NCI-H2196 treated with DMSO at 0.1 percent for 48 hours (cell line): ENCODE measurements at regions not wholly inside any gene's neighbourhood (a gene's known extent, or its start where the extent isn't known, plus 50 kb on each side); places are given as distances from the start of the nearest gene placed in this dataset.

Experiments
- DNase-seq: peaks from one replicate; lab custom pipeline; 2025; ENCODE audit not compliant: unreplicated experiment; lab: John Stamatoyannopoulos, UW

DNA sequence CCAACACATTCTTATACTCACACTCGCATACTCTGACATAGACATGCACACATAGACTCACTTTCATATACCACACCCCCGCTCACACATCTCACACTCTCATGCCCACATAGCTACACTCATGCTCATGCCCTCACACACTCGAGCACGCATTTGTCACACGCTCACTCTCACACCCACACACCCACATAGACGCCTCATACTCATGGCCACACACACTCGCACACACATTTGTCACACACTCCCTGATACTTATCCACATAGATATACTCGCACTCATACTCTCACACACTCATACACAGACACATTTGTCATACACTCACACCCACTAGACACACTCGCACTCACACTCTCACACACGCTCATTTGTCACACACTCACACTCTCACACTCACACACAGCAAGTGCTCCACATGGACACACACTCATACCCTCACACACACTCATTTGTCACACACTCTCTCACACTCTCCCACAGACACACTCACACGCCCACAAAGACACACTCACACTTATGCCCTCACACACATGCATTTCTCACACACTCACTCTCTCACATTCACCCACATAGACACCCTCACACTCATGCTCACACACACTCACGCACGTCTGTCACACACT, 50.9 kb downstream of the TNP1 start:
- no peak for DNase-seq

DNA sequence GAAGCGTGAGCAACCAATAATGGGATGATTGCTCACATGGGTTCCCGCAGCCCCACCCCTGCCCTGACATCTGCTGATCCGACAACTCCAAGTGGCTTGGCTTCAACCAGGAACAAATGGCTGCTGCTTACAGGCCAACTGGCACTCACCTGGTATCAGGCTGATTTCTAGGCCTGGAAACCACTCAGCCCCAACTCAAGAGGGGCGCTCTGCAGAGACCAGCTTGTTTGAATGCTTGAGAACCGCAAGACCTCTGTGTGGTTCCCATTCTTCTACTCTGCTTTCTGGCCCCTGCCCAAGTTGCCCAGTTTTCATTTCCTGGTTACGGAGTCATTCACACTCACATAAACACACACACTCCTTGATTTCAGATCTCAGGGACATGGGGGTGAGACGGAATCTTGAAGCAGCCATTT, 52.0 kb downstream of the TNP1 start:
- peak; percentile 84 for DNase-seq

DNA sequence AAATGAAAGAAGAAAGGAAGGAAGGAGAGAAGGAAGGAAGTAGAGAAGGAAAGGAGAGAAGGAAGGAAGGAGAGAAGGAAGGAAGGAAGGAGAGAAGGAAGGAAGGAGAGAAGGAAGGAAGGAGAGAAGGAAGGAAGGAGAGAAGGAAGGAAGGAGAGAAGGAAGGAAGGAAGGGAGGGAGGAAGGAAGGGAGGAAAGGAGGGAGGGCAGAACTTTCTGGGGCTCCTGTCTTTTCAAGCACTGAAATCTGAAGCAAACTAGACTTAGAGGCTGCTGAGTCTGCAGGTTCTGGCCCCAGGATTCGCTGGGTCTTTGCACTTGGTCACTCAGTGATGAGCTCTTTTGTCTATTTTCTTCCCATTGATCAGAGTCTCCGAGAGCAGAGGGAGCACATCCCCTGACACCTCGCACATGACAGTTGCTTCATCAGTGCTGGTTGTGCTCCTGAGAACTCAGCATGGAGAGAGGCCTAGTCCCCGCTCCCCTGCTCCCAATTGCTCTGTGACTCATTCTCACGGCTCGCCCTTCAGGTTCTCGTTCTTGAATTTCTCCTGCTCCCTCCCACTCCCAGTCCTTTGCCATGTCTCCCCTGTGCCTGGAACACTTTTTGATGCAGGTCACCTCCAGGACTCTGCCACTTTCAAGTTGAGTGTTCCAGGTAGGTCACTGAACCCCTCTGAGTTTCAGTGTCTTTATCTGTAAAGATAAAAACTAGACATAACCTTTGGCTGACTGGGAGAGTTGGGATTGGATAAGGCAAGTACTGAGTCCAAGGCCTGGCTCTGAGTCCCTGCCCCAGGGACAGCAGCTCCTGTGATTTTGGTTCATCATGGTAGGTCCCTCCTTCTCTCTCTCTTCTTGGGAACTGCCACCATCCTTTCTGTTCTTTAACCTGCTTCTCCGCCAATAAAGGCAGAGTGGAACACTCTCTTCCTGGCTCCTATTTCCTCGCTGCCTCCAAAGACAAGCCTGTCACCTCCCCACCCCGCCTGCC, 55.2 kb downstream of the TNP1 start:
- no peak for DNase-seq

DNA sequence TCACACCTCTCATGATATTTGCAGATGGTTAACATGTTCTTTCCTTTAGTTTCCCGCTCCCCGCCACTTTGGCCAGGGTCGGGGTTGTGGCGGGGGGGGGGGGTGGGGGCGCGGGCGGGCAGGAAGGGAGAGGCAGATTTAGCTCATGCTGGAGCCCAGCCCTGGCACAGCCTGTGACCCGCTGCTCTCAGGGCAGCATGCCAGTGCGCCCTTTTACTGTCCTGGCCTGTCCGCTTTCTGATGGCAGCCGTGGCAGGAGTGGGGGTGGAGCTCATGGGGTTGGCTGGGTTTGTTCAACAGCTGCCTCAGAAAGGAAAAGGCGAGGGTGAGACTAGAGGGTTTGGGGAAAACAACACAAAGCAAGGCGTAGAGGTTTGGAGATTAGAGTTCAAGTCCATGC, 56.1 kb downstream of the TNP1 start:
- DNase-seq, result peak; percentile 83

DNA sequence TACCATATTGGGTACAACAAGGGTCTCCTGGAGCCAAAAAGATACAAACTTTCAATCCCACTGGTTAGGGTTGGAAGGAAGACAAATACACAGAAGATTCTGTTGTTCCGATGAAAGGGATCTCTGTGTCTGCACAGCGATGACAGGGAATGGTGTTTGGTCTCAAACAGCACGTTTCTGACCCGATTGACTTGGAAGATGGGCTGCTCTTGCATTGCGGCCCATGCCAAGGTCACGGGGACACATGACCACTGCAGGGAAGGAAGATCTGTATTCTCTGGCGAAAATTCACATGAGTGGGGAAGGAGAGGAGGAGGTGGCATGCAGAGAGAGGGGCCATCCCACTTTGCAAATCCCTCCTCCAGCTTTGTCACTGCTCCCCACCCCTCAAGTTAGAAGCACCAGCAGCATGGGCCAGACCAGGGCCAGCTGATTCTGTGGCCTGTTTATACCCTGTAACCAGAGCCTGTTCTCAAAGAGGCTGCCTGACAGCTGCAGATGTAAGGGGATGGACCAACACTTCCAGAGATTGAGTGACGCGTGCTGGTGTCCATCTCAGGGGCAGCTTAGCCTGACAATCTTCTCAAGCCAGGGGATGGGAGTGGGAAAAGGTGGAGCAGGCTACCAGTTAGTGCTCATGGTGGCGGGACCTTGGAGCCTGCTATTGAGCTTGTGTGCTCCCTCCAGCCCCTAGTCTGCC, 57.2 kb downstream of the TNP1 start:
- peak; percentile 85 for DNase-seq

DNA sequence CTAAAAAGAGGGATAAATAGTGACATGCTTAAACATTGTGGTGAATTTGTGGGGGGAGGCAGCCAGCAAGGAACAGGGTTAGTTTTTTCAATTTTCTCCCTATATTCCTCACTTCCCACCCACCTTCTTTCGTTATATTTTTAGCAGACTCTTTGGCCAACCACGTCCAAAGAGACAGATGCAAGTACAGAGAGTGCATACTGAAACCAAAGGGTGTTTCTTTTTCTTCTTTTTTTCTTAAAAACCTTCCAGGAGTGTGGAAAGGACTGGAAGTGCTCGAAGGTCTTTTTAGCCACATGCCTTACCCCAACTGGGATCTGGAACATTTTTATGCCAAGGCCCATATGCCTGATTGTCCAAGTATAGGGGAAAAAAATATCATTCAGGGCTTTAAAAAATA, 59.0 kb downstream of the TNP1 start:
- DNase-seq, result no peak

DNA sequence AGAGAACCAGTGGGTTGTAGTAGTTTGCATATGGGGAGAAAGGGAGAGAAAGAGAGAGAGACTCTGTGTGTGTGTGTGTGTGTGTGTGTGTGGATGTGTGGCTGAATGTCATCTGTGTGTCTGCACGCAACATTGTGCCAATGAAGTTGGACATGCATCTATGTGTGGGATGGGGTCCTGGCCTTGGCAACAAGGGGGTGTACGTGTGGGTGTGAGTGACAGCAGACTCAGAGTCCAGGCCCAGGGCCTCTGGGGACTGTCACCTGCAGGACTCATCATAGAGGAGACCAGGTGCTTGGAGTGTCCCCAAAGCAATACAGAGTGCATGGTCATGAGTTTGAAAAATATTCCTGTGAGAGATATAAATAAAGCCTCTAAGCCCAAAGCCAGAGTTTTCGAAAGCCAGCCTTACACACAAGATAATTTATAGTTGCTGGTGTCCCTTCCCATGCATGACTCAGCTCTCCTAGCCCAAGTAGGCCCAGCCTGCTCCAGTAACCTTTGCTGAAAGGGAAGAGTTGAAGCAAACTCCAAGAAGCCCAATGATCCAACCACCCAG, 59.9 kb downstream of the TNP1 start:
- DNase-seq, result no peak

DNA sequence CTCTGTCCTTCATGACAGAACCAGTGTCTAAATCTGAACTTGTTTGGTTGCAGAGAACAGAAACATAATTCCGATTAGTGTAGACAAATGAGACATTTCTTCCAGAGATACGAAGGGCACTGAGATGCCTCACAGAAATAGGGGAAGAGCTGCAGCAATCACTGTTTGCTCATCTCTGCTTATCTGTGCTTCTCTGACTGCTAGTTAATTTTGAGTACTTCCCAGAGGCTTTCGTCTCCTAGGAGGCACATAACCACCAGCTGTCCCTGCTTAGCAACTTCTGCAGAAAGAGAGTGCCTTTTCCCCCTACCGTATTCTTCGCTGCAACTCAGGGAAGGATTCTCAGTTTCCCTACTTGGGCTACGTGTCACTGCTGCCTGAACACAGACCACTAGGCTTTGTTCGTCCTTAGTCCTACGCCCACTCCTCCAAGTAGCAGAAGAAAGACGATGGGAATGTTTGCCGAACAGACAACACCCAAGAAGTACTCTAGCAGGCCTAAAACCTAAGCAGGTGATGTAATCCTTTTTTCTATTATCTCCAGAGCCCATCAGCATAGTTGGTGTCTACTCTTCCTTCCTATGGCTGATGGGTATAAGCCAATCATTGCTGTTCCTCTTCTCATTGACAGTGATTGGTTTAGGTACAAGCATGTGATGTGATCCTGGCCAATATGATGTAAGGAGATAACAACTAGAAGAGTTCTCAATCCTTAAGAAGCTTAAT, 63.6 kb downstream of the TNP1 start:
- DNase-seq, result no peak

DNA sequence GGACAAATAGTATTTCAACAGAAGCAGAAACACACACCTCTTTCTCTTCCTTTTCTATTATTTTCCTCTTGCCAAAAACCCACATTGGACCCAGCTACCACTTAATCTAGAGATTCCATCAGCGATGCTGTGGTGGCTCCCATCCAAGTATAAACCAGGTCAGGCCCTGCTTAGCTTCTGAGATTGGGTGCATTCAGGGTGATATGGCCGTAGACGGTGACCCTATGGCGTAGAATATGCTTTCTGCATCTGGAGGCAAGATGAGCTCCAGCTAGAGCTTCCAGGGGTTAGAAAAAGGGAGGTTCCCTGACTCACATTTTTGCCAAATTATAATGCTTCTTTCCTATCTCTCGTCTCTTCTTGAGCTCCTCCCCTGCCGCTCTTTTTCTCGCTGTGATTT, 66.5 kb downstream of the TNP1 start:
- no peak for DNase-seq

DNA sequence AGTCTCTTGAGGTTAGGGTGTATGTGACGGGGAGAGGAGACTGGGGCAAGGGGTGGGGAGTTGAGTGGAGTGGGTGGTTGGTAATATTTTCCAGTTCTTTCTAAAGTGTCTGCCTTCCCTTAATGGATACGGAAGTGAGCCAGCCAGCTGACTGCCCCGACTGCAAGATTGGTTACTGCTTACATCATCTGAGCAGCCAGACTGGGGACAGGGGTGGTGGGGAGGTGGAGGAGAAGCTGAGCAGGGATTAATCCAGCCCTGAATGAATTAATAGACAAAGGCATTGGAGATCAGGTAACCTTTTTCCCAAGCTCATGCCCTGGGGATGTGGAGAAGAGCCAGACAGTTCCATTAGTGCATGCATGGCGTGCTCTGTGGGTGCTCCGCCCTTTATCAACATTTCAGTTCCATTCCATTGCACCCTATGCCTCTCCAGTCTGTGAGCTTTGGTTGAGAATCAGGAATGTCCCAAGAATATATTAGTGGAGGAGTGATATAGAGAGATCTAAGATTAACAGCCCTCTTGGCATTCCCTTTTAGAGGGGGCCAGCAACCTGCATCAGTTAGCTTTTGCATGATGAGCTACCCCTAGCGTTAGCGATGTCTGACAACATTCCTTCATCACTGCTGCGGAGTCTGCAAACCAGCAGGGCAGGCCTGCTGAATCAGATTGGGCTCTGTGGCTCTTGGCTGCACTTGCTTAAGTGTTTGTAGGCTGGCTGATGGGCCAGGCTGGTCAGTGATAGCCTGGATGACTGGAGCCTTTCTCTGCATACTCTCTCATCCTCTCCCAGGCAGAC, 67.4 kb downstream of the TNP1 start:
- peak; percentile 74 for DNase-seq

DNA sequence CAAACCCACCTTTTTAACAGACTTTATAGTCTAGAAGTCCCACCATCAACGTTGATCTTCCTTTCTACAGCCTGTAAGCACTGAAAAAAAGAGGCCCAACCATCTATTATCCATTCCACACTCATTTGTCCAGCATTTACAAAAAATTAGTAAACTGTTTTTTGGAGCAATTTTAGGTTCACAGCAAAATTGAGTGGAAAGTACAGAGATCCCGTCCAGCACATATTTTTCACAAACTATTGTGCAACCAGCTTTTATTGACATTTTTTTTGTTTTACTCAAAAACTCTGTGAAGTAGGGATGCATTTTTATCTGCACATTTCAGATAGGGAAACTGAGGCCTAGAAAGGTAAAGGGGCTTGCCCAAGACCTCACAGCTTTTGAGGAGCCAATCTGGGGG, 68.6 kb downstream of the TNP1 start:
- DNase-seq, result no peak

DNA sequence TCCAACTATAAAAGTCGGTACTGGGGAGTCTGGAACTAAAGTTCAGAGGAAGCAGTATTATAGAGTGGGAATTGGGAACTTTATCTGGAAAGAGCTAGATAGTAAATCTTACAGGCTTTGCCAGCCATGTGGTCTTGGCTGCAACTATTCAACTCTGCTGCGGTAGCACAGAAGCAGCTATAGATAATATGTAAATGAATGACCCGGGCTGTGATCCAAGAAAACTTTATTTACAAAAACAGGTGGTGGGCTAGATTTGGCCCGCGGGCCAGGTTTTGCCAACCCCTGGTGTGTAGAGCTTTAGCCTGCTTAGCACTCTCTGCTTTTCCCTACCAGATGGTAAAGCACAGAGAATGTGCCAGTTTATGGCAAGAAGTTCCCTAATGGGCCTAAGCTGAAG, 70.8 kb downstream of the TNP1 start:
- no peak for DNase-seq

DNA sequence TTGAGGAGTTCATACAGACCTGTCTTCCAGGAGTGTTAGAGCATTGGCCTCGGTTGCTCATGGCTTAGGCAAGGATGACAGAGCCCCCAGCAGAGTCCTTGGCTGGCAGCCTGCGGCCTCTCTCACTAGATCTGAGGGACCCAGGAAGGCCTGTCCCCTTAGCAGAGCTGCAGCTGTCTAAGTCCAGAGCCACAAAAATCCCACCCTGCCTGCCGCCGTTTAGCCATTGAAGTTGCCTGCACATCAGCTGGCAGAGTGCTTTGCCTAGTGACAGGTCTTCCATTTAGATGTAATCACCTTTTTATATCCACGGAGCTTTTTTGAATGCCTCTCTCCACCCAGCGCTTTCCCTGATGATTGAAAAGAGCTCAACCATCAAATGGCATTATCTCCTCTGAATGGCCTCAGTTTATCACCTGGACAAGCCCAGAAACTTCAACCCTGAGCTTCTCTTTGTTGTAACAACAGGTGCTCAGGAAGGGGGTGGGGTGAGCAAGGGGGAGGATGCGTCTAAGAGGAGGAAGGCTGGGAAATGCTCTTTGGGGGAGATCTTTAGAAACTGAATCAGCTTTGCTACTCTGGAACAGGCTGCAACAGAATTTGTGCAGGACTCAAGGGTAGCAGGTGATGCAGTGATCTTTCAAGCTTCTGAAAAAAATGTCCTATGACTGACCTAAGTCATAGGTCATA, 71.9 kb downstream of the TNP1 start:
- DNase-seq, result no peak

DNA sequence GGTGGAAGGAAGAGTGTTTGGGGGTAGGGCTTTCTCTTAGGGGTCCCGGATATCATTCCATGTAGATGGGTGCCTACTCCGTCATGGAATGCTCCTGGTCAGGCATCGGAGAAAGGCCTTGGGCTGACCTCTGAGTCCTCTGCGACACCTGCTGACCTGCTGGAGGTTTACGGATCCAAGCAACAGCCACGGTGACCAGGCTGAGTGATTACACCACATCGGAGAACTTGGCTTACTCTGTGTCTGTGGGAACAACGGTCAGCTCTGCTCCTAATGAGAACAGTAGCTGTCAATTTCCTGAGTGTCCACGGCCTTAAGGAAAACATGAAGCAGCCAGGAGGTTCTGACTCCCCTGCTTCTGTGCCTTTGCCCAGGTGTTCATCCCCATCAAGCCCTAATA, 73.2 kb downstream of the TNP1 start:
- no peak for DNase-seq

DNA sequence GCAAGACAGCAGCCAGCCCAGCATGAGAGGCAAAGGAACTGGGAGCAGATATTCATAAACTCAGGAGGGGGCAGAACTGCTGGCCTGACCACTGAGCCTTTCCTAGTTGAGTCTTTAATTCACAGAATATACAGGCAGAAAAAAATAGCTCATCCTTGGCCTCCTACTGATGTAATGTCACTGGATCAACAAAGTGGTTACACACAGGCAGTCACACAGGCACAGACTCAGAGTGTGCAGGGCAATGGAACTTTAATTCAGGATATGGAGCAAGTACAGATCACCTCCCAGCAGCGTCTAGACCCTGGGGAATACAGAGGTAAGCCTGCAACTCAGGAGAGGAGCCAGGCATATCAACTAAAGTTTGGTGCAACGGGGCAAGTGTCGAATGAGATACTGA, 75.4 kb downstream of the TNP1 start:
- no peak for DNase-seq

DNA sequence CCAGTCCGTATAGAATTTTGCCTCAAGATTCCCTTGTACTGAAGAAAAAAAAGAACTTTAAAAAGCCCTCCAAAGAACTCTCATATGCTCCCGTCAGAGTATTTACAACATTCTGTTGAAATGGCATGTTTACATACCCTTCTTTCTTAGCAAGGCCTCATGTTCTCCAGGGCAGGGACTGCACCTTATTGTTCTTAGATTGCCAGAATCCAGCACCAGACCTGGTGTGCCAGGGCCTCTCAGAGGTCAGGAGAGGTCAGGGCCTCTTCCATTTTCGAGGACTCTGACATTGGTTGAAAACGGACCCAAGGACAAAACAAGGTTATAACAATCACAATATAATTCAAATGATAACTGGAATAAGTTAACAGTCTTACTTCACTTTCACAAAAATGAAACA, 78.2 kb downstream of the TNP1 start:
- DNase-seq, result no peak

DNA sequence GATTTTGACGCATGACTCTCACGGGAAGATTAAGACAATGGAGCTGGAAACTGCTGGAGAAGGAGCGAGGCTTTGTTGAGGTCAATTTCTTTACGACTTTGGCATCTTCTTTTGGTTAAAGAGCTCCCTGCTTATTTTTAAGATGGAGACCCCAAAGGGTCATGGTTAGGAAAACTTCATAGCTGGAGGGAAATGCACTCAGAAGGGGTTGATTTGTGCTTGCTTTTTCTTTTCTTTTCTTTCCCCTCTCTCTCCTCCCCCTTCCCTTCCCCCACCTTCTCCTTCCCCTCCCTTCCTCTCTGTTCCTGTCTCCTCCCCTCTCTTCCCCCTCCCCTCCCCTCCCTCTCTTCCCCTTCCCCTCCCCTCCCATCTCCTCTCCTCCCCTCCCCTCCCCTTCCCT, 79.0 kb downstream of the TNP1 start:
- DNase-seq, result no peak

DNA sequence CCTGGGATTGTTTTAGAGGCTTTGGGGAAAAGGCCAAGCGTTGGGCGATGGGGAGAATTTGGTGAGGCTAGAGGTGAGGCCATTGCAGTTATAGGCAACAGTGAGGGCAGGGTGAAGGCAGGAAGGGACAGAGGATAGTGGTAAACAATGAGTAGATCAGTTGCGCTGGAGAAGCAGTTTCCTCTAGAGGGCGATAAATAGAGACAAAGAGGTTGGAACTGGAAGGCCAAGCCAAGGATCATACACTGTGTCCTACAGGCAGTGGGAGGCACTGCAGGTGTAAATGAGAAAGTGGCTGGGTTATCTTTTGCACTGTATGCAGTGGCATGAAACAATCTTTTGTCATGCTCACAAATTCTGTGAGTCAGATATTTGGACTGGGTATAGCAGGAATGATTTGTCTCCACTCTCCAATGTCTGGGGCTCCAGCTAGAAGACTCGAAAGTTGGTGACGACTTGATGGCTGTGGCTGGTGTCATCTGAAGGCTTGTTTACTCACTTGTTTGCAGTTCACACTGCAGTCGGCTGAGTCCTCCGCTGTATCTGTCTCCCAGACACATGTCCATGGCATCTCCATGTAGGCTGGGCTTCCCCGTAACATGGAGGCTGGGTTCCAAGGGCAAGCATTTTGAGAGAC, 82.1 kb downstream of the TNP1 start:
- peak; percentile 76 for DNase-seq
